HG03039 (cell line): ENCODE measurements at regions not wholly inside any gene's neighbourhood (a gene's known extent, or its start where the extent isn't known, plus 50 kb on each side); places are given as distances from the start of the nearest gene placed in this dataset.
"Not testable (repeated sequence)": the region's sequence is repeated elsewhere in the genome, so short reads cannot be mapped to it uniquely, and the experiment has no call there.

Source experiments
- ATAC-seq: cut with Tn5 transposase; IDR thresholded peaks from one replicate; pipeline ENCODE4 v1.9.1; 2021; ENCODE audit warnings: mild to moderate bottlenecking, moderate library complexity; ENCODE audit not compliant: unreplicated experiment

DNA sequence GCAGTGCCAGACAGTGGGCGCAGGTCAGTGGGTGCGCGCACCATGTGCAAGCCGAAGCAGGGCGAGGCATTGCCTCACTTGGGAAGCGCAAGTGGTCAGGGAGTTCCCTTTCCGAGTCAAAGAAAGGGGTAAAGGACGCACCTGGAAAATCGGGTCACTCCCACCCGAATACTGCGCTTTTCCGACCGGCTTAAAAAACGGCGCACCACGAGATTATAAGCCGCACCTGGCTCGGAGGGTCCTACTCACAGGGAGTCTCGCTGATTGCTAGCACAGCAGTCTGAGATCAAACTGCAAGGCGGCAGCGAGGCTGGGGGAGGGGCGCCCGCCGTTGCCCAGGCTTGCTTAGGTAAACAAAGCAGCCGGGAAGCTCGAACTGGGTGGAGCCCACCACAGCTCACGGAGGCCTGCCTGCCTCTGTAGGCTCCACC lies 77.9 kb downstream of the NR4A2 start:
- ATAC-seq = not testable (repeated sequence)

DNA sequence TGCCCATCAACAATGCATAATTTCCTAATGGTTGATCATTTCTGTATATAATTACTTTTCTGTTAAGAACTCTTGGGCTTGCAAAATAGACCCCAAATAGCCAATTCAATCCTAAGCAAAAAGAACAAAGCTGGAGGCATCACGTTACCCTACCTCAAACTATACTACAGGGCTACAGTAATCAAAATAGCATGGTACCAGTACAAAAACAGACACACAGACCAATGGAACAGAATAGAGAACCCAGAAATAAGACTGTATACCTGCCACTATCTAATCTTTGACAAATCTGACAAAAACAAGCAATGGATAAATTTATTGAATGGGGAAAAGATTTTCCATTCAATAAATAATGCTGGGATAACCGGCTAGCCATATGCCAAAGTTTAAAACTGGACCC lies 78.8 kb downstream of the NR4A2 start:
- ATAC-seq = no peak

DNA sequence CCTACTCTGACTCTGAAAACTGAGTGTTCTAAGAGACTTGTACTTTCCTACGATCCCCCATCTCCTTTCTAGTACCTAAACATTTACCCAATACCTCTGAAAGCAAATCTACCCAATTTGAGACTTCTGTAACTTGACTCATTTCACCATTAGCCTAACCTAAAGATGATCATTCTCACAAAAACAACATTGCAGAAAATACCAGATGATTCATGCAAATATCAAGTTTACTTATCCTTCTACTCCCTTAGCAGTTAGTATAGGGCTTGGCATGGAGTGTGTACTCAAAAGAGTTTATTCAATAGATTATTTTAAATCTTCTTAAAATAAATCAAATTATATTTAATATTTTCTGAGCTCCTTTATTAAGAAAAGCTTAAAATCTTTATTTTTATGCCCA lies 89.6 kb downstream of the NR4A2 start:
- no peak for ATAC-seq

DNA sequence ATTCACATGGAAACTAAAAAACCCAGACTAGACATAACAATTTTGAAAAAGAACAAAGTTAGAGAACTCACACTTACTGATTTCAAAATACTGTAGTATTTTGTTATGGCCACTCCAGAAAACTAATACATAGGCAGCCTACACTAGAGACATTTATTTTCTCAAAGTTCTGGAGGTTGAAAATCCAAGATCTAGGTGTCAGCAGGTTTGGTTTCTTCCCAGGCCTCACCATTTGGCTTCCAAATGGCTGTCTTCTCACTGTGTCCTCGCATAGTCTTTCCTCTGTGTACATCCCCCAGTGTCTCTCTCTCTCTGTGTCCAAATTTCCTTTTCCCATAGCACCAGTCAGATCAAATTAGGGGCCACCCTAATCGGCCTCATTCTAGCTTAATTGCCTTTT lies 95.0 kb downstream of the NR4A2 start:
- ATAC-seq = no peak

DNA sequence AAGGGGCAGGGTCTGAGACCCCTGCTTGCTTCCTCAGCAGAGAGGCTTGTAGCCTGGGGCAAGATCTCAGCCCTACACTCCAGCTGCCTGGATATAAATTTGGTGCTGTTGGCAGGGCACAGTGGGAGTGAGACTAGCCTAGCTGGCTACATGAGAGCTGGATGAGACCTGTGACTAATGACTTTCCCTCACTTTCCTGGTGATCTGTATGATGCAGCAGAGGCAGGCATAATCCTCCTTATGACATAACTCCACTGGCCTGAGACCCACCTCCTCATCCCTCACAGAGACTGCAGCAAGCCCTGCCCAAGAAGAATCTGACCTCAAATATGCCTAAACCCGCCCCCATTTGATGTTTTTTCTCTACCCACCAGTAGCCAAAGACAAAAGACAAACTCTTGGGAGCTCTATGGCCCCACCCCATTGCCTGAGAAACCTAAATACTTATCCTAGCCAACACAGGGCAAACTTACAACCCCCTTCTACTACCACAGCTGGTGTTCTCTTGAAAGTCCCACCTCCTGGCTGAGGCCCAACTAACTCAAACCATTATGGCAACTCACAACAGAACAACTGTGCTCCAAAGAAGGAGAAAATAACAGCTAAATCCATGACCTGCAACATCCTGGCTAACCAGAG lies 102.7 kb downstream of the NR4A2 start:
- no peak for ATAC-seq

DNA sequence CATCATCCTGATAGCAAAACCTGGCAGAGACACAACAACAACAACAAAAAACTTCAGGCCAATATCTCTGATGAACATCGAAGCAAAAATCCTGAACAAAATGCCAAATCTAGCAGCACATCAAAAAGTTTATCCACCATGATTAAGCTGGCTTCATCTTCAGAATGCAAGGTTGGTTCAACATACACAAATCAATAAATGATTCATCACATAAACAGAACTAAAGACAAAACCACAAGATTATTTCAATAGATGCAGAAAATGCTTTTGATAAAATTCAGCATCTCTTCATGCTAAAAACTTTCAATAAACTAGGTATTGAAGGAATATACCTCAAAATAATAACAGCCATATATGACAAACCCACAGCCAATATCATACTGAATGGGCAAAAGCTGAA lies 109.2 kb downstream of the NR4A2 start:
- not testable (repeated sequence) for ATAC-seq

DNA sequence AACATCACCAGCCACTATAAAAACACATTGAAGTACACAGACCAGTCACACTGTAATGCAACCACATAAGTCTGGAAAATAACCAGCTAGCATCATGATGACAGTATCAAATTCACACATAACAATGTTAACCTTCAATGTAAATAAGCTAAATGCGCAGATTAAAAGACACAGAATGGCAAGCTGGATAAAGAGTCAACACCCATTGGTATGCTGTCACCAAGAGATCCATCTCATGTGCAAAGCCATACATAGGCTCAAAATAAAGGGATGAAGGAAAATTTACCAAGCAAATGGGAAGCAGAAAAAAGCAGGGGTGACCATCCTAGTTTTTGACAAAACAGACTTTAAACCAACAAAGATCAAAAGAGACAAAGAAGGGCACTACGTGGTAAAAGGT lies 110.8 kb downstream of the NR4A2 start:
- no peak for ATAC-seq

DNA sequence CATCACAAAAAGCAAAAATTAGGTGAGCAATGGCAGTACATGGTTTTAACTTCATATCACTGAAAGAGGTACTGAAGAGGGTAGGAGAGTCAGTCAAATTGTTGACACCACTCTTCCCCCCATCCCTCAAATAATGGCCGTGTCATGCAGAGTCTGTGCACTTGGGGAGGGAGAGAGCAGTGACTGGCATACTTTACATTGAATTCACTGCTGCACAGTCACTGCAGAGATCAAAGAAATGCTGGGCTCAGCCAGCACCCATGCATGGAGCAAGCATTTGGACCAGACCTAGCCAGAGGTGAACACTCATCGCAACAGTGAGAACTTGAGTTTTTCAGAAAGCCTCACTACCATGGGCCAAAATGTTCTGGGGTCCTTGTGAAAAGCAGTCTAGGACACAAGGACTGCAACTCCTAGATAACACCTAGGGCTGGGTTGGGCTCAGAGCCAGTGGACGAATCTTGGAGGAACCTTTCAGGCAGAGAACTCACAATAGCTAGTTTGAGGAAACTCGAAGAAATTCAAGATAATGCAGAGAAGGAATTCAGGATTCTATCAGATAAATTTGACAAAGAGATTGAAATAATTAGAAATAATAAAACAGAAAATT lies 112.9 kb downstream of the NR4A2 start:
- no peak for ATAC-seq

DNA sequence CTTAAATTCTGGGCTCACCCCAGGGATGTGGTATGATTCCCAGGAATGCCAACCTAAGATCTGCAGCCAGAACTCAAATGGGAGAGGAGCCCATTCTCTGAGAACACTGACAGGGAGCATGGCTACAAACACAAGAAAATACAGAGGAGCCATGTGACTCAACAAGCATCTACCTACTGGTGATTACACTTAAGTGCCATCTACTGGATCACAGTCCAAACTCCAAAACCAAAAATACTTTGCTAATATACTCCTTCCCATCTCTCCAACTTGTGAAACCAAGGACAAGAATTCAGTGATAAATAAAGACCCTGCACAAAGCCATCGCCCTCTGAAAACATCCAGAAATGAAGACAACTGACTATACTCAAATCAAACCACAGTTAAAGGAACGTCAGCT lies 116.9 kb downstream of the NR4A2 start:
- no peak for ATAC-seq

DNA sequence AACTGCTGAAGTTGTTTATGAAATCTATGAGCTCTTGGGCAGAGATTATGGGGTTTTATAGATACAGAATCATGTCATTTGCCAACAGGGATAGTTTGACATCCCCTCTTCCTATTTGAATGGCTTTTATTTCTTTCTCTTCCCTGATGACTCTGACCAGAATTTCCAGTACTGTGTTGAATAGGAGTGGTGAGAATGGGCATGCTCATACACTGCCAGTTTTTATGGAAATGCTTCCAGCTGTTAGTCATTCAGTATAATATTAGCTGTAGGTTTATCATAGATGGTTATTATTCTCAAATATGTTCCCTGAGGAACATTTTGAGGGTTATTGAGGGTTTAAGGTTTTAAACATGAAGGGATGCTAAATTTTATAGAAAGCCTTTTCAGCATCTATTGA lies 121.2 kb downstream of the NR4A2 start:
- ATAC-seq = no peak

DNA sequence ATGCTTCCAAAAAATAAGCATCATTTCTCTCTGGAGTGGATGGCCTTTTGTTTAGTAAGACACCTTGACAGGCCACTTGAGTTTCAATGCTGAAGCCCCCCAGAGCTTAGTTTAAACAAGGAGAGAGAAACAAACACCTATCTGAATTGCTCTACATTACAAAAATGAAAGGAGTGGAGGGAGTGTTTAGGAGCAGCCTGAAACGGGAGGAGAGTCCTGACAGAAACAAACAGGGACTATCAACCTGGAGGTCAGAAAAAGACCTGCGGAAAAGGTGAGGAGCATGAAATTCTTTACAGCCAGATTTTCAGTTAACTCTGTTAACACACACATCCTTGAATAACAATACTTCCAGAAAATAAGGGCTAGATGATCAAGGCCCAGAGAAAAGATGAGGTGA lies 126.2 kb downstream of the NR4A2 start:
- ATAC-seq = no peak

DNA sequence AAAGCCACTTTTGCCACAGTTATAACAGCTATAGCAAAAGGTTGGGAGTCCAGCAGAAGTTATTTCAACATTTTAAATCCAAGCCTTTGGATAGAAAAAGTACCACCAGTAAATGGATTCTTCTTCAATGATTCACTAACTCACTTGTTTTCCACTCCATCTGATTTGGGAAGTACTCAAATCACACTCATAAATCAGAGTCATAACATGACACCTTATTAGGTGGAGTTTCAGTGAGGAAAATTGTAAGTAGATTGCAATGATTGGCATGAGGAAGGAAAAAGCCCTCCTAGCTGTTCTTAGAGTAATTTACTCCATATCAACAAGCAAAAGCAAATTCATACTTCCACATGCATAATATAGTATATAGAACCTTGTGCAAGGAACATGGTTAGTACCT lies 132.9 kb downstream of the NR4A2 start:
- ATAC-seq = no peak

DNA sequence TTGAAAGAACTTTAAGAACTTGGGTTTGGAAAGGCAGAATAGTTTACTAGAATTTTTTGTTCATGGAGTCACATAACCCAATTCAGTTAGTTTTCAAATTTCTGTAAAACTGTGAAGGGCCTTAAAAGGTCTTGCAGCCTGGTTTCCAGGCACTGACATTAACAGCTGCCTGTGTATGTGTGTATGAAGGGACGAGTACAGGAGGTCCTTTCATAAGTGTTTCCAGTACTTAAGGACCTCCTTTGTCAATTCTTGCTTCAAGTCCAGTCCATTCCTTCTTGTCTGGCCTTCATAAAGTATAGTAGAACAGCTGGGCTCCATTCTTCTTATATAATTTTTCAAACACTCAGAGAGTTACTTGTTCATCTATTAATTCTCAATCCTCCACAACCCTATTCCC lies 136.5 kb downstream of the NR4A2 start:
- no peak for ATAC-seq

DNA sequence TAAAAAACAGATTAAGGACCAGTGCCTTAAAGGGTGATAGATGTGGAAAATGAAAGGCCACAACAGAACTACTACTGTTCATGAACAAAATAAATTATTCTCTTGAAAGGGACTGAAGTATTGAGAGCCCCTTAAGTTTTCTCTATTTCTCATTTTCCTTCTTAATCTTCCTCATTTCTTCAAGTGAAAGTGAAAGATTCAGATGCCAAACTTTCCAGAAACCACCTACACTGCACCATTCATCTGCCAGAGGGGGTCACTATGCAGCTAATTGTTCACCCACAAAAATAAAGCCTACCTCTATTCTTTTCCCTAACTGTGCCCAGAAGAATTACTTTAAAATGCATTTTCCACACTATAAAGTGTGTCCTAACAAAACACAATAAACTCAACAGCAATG lies 140.1 kb downstream of the NR4A2 start:
- ATAC-seq = peak; percentile 71

DNA sequence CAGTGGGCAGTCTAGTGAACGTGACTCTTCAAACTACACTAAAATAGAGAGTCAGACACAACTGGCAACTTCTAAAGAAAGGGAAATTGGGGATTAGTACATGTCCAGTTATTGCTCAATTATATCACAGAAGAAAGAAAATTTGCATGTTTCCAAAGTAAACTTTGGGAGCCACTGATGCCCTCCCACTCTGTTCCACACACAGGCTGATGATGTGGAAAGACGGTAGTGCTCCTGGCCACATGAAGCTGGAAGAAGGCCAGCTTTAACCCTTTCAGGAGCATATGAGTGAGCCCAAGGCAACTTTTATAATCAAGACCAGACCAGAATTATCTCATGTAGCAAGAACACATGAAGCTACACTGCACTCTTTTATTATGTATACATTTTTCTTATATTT lies 141.0 kb downstream of the NR4A2 start:
- ATAC-seq = no peak

DNA sequence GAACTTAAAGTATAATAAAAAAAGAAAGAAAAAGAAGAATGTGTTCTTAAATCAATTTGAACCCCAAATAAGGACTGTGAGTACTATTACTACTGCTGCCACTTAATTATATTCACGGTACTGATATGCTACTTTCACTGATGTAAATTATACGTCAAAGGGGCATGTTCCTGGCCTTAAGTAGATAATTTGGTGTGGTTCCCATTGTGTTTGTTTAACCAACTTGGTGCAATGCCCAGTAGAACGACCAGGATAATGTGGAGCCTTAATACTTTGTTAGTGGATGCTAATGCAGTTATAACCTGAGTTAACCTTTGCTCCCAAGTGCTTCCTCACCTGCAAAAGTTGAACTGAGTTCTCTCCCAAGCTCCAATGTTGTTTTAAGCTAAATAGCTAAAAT lies 142.0 kb downstream of the NR4A2 start:
- no peak for ATAC-seq

DNA sequence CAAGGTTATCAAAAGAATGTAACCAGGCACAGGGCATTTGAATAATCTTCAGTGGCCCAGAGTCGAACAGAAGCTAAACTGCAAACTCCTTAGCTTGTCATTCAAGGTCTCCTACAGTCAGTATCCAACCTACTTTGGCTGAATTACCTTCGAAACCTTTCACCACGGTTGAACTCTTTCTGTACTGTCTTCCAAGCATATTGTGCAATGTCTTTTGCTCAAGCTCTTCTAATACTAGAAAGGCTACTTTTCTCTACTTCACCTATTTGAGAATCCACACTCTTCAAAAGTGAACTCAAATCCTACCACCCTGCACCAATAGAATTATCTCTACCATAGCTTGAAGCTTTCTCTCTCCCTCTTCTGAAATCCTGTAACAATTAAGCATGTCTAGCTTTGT lies 142.9 kb downstream of the NR4A2 start:
- ATAC-seq = no peak

DNA sequence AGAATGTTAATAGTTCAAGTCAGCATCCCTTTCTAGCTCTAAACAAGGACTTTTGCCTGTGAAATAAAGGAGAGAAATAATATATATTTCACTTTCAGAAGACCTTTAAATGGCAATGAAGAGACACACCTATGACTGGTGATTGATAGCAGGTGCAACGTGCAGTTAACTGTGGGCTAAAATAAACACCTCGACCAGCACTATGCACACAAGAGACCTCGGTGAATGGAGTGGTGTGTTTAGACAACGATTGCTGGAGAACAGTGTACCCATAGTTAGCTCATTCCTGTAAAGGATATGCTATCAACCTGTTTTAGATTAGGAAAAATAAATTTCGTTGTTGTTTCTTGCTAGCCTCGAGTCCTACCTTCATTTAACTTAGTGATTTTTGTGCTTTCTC lies 143.4 kb downstream of the NR4A2 start:
- ATAC-seq = no peak

DNA sequence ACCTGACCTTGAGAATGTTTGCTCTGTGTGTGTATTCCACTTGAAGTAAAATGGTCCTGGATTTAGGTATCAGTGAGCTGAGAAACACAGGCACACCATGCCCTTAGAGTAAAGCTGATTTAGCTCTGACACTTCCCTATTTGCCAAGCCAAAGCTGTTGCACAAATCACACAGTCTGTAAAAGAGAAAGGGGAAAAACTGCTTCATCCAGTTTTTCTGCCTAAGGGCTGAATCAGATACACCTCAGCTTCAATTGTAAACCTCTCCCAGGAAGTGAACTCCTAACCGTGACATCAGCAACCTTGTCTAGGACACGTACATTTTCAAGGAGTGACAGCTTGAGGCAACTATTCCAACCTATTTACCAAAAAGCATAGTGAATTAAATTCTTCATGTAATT lies 150.4 kb downstream of the NR4A2 start:
- no peak for ATAC-seq

DNA sequence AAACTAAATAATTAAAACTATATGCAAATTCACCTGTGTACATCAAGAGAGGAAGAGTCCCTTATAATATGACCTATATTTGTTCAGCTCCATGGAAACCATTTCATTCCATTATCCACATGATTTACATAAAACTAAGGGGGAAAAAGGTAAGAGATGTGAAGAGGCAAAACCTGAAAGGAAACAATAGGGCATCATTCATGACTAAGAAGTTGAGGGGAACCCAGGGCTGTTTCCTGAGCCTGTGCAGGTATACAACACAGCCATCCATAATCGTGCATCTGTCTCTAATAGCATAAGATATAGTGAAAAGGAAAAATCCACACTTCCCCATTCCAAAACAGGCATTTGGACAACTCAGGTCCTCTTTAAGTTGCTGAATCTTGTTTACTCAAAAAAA lies 151.3 kb downstream of the NR4A2 start:
- no peak for ATAC-seq

DNA sequence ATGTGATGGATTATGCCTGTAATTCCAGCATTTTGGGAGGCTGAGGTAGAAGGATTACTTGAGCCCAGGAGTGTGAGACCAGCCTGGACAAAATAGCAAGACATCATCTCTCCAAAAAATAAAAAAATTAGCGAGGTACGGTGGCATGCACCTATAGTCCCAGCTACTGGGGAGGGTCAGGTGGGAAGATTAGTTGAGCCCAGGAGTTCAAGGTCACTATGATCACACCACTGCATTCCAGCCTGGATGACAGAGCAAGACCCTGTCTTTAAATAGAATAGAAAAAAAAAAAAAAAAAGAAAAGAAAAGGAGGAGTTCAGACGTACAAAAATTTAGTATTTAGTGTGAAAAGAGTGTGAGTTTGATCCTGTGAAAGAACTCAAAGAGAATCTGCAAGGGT lies 154.9 kb downstream of the NR4A2 start:
- ATAC-seq = no peak

DNA sequence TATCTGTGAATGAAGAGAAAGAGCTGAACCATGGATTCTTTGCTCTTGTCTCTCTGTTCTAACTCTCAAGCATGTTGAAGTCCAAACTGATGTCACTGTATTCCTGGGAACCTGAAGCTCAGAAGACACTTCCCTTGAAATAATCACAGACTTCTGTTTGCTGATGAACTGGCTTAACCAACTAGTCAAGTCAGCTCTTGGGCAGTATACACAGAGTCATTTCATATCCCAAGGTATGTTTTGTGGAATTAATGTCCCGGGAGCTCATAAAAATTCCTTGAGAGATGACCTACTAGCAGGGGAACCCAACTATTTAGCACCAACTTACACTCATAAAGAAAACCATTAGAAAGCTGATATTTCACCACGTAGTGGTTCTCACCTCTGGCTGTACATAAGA lies 156.6 kb downstream of the NR4A2 start:
- ATAC-seq = no peak

DNA sequence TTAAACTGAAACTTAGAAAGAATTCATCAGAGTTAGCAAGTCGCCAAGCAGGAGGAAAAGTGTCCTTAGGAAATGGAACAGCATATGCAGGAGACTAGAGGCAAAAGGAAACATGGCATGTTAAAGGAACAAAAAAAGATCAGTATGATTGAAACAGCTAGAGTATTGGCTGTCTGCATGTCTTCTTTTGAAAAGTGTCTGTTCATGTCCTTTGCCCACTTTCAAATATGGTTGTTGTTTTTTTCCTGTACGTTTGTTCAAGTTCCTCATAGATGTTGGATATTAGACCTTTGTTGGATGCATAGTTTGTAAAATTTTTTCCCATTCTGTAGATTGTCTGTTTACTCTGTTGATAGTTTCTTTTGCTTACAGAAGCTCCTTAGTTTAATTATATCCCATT lies 161.6 kb downstream of the NR4A2 start:
- no peak for ATAC-seq
